ENCODE measurements at regions not wholly inside any gene's neighbourhood (a gene's known extent, or its start where the extent isn't known, plus 50 kb on each side); places are given as distances from the start of the nearest gene placed in this dataset.
"Not testable (repeated sequence)": the region's sequence is repeated elsewhere in the genome, so short reads cannot be mapped to it uniquely, and the experiment has no call there.

GRCh38 chr11:97691061-97691460 lies 1301.2 kb downstream of the JRKL start:
- no peaks in the 10 kb centered on the region for H3K36me3 ChIP-seq (ENCODE audit: control insufficient read depth, insufficient read depth, low read length)
- no peaks in the 10 kb centered on the region for H3K4me1 ChIP-seq (ENCODE audit: control insufficient read depth, insufficient read depth, low read length)
- no peak overlapping the region for H3K27ac ChIP-seq (ENCODE audit: low read depth, low read length)
- no peak overlapping the region for H3K4me3 ChIP-seq (ENCODE audit: low read depth, low read length)
- no peaks in the 10 kb centered on the region for H3K9me3 ChIP-seq (ENCODE audit: control insufficient read depth, insufficient read depth, low read length)
- no peaks in the 10 kb centered on the region for H3K27me3 ChIP-seq (ENCODE audit: control insufficient read depth, insufficient read depth, low read length)
- WGBS (ENCODE audit: insufficient coverage): no CpG with 5 or more reads among the region's 1 CpG
- DNase-seq (ENCODE audit: low read depth in 4 of 6, low spot score in 6 of 6): no peak

GRCh38 chr11:97702951-97703350 lies 1313.1 kb downstream of the JRKL start:
- H3K4me1 ChIP-seq (ENCODE audit: control insufficient read depth, insufficient read depth, low read length): no peaks in the 10 kb centered on the region
- WGBS (ENCODE audit: insufficient coverage): no CpG with 5 or more reads among the region's 1 CpG
- no peak for DNase-seq (ENCODE audit: low read depth in 4 of 6, low spot score in 6 of 6)

GRCh38 chr11:97703851-97704250 lies 1314.0 kb downstream of the JRKL start:
- H3K36me3 ChIP-seq (ENCODE audit: control insufficient read depth, insufficient read depth, low read length): no peaks in the 10 kb centered on the region
- peak in 2 of 6 donors; percentile 25 to 32 for DNase-seq (ENCODE audit: low read depth in 4 of 6, low spot score in 6 of 6)
- H3K9me3 ChIP-seq (ENCODE audit: control insufficient read depth, insufficient read depth, low read length): no peaks in the 10 kb centered on the region
- WGBS (ENCODE audit: insufficient coverage): 80% methylated on average over 2 of the region's 3 CpGs
- no peak overlapping the region for H3K27ac ChIP-seq (ENCODE audit: low read depth, low read length)
- no peak overlapping the region for H3K4me3 ChIP-seq (ENCODE audit: low read depth, low read length)
- H3K4me1 ChIP-seq (ENCODE audit: control insufficient read depth, insufficient read depth, low read length): no peaks in the 10 kb centered on the region
- H3K27me3 ChIP-seq (ENCODE audit: control insufficient read depth, insufficient read depth, low read length): no peaks in the 10 kb centered on the region

More at GRCh38 chr11:97702951-97703350, 1313.1 kb downstream of the JRKL start:
- no peak overlapping the region for H3K27ac ChIP-seq (ENCODE audit: low read depth, low read length)
- no peaks in the 10 kb centered on the region for H3K27me3 ChIP-seq (ENCODE audit: control insufficient read depth, insufficient read depth, low read length)
- H3K36me3 ChIP-seq (ENCODE audit: control insufficient read depth, insufficient read depth, low read length): no peaks in the 10 kb centered on the region
- H3K4me3 ChIP-seq (ENCODE audit: low read depth, low read length): no peak overlapping the region
- H3K9me3 ChIP-seq (ENCODE audit: control insufficient read depth, insufficient read depth, low read length): no peaks in the 10 kb centered on the region

GRCh38 chr11:97705441-97705840 lies 1315.3 kb upstream of the CNTN5 start:
- not testable (repeated sequence) for H3K27me3 ChIP-seq (ENCODE audit: control insufficient read depth, insufficient read depth, low read length); H3K9me3 ChIP-seq (ENCODE audit: control insufficient read depth, insufficient read depth, low read length); H3K36me3 ChIP-seq (ENCODE audit: control insufficient read depth, insufficient read depth, low read length); H3K4me3 ChIP-seq (ENCODE audit: low read depth, low read length); H3K27ac ChIP-seq (ENCODE audit: low read depth, low read length); H3K4me1 ChIP-seq (ENCODE audit: control insufficient read depth, insufficient read depth, low read length)
- DNase-seq (ENCODE audit: low read depth in 4 of 6, low spot score in 6 of 6): peak in 1 of 6 donors; percentile 74
- WGBS (ENCODE audit: insufficient coverage): no CpG with 5 or more reads among the region's 1 CpG

- no peaks in the 10 kb centered on the region for H3K4me1 ChIP-seq (ENCODE audit: control insufficient read depth, insufficient read depth, low read length)
- H3K27me3 ChIP-seq (ENCODE audit: control insufficient read depth, insufficient read depth, low read length): no peaks in the 10 kb centered on the region
- H3K4me3 ChIP-seq (ENCODE audit: low read depth, low read length): no peak overlapping the region
- H3K27ac ChIP-seq (ENCODE audit: low read depth, low read length): no peak overlapping the region
- H3K9me3 ChIP-seq (ENCODE audit: control insufficient read depth, insufficient read depth, low read length): no peaks in the 10 kb centered on the region
- DNase-seq (ENCODE audit: low read depth in 4 of 6, low spot score in 6 of 6): no peak
- WGBS (ENCODE audit: insufficient coverage): 99% methylated on average over 14 of the region's 26 CpGs
- H3K36me3 ChIP-seq (ENCODE audit: control insufficient read depth, insufficient read depth, low read length): no peaks in the 10 kb centered on the region
These were observed 1302.8 kb upstream of the CNTN5 start for GRCh38 chr11:97717922-97718321.

- no peaks in the 10 kb centered on the region for H3K4me1 ChIP-seq (ENCODE audit: control insufficient read depth, insufficient read depth, low read length)
- H3K27ac ChIP-seq (ENCODE audit: low read depth, low read length): no peak overlapping the region
- no peaks in the 10 kb centered on the region for H3K27me3 ChIP-seq (ENCODE audit: control insufficient read depth, insufficient read depth, low read length)
- no peak overlapping the region for H3K4me3 ChIP-seq (ENCODE audit: low read depth, low read length)
- no peak for DNase-seq (ENCODE audit: low read depth in 4 of 6, low spot score in 6 of 6)
- no peaks in the 10 kb centered on the region for H3K9me3 ChIP-seq (ENCODE audit: control insufficient read depth, insufficient read depth, low read length)
- 80% methylated on average over 1 of the region's 1 CpG for WGBS (ENCODE audit: insufficient coverage)
- H3K36me3 ChIP-seq (ENCODE audit: control insufficient read depth, insufficient read depth, low read length): no peaks in the 10 kb centered on the region
These were observed 1298.7 kb upstream of the CNTN5 start for GRCh38 chr11:97722065-97722464.

GRCh38 chr11:97722721-97723120 lies 1298.0 kb upstream of the CNTN5 start:
- H3K4me1 ChIP-seq (ENCODE audit: control insufficient read depth, insufficient read depth, low read length): no peaks in the 10 kb centered on the region
- WGBS (ENCODE audit: insufficient coverage): 83% methylated on average over 1 of the region's 1 CpG
- no peak for DNase-seq (ENCODE audit: low read depth in 4 of 6, low spot score in 6 of 6)
- no peaks in the 10 kb centered on the region for H3K9me3 ChIP-seq (ENCODE audit: control insufficient read depth, insufficient read depth, low read length)
- no peaks in the 10 kb centered on the region for H3K27me3 ChIP-seq (ENCODE audit: control insufficient read depth, insufficient read depth, low read length)
- no peak overlapping the region for H3K27ac ChIP-seq (ENCODE audit: low read depth, low read length)
- no peak overlapping the region for H3K4me3 ChIP-seq (ENCODE audit: low read depth, low read length)
- no peaks in the 10 kb centered on the region for H3K36me3 ChIP-seq (ENCODE audit: control insufficient read depth, insufficient read depth, low read length)

- no CpG with 5 or more reads among the region's 4 CpGs for WGBS (ENCODE audit: insufficient coverage)
- Histone ChIP-seq H3K9me3 (ENCODE audit: control insufficient read depth, insufficient read depth, low read length) (no peaks in the 10 kb centered on the region), H3K27me3 (ENCODE audit: control insufficient read depth, insufficient read depth, low read length) (no peaks in the 10 kb centered on the region), H3K36me3 (ENCODE audit: control insufficient read depth, insufficient read depth, low read length) (no peaks in the 10 kb centered on the region), H3K27ac (ENCODE audit: low read depth, low read length) (no peak overlapping the region), H3K4me3 (ENCODE audit: low read depth, low read length) (no peak overlapping the region), H3K4me1 (ENCODE audit: control insufficient read depth, insufficient read depth, low read length) (no peaks in the 10 kb centered on the region)
- DNase-seq (ENCODE audit: low read depth in 4 of 6, low spot score in 6 of 6): peak in 1 of 6 donors; percentile 60
These were observed 1291.0 kb upstream of the CNTN5 start for GRCh38 chr11:97729546-97730272.

- WGBS (ENCODE audit: insufficient coverage): no CpG with 5 or more reads among the region's 1 CpG
- Histone ChIP-seq H3K4me1 (ENCODE audit: control insufficient read depth, insufficient read depth, low read length) (no peaks in the 10 kb centered on the region), H3K4me3 (ENCODE audit: low read depth, low read length) (no peak overlapping the region), H3K9me3 (ENCODE audit: control insufficient read depth, insufficient read depth, low read length) (no peaks in the 10 kb centered on the region), H3K36me3 (ENCODE audit: control insufficient read depth, insufficient read depth, low read length) (no peaks in the 10 kb centered on the region), H3K27me3 (ENCODE audit: control insufficient read depth, insufficient read depth, low read length) (no peaks in the 10 kb centered on the region), H3K27ac (ENCODE audit: low read depth, low read length) (no peak overlapping the region)
- DNase-seq (ENCODE audit: low read depth in 4 of 6, low spot score in 6 of 6): no peak
These were observed 1288.6 kb upstream of the CNTN5 start for GRCh38 chr11:97732011-97732632.

GRCh38 chr11:97738751-97739150 lies 1282.0 kb upstream of the CNTN5 start:
- DNase-seq (ENCODE audit: low read depth in 4 of 6, low spot score in 6 of 6): no peak
- Histone ChIP-seq H3K9me3 (ENCODE audit: control insufficient read depth, insufficient read depth, low read length) (no peaks in the 10 kb centered on the region), H3K4me1 (ENCODE audit: control insufficient read depth, insufficient read depth, low read length) (no peaks in the 10 kb centered on the region), H3K4me3 (ENCODE audit: low read depth, low read length) (no peak overlapping the region), H3K36me3 (ENCODE audit: control insufficient read depth, insufficient read depth, low read length) (no peaks in the 10 kb centered on the region), H3K27ac (ENCODE audit: low read depth, low read length) (no peak overlapping the region), H3K27me3 (ENCODE audit: control insufficient read depth, insufficient read depth, low read length) (no peaks in the 10 kb centered on the region)
- WGBS (ENCODE audit: insufficient coverage): no CpG with 5 or more reads among the region's 2 CpGs

Measured in spinal cord (tissue), 9 donors.